HG02642 (cell line): ENCODE measurements at regions not wholly inside any gene's neighbourhood (a gene's known extent, or its start where the extent isn't known, plus 50 kb on each side); places are given as distances from the start of the nearest gene placed in this dataset.

Source experiments
- ATAC-seq: cut with Tn5 transposase; IDR thresholded peaks from one replicate; pipeline ENCODE4 v1.9.1; 2021; ENCODE audit warnings: mild to moderate bottlenecking; ENCODE audit not compliant: unreplicated experiment, poor library complexity

DNA sequence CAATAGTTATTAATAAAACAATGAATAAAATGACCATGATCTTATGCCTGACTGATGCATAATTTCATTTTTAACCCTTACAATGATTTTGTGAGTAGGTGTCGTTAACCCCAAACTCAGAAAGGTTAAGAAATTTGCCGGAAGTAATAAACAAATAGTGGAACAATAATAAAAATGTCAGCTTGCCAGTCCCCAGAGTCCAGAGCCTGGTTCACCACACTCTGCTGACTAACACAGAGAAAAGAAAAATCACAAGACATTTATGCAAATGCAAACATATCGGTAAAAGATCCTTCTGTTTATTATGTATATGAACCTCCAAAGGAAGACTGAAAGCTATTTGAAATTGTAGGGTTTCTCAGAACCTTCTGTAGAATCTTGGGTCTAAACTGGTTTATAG, 563.7 kb downstream of the EFNB2 start:
- no peak for ATAC-seq

DNA sequence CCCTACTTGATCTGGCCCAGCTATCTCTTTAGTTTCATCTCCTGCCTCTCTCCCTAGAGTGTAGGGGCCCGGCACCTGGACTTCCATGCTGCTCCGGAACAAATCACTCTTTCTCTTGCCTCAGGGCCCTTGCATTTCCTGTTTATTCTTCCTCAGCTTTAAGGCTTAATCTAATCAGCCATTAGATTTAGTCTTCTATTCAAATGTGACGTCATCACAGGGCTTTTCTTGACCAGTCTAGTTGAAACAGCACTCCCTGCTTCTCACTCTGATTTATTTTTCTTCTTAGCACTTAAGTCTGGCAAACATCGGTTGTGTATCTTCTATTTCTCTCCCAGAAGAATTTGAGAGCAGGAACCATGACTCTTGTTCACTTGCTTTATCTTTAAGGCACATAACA, 564.1 kb downstream of the EFNB2 start:
- ATAC-seq: no peak

DNA sequence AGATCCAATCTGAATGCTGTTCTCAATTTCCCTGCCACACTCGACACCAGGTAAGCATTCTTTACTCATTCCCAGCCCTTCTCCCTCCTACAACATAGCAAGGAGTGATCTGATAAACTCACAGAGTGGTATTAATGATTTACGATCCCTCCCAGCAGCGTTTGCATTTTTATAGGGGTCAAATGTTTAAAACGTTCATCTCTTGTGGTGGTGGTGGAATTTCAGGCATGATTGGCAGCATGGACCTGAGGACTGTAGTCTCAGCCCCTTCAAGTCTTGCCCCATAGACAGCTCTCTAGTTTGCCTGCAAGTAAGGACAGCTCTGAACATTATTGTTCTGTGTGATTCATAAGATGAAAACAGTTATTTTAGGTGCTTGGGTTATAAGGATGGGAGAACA, 565.7 kb downstream of the EFNB2 start:
- no peak for ATAC-seq

DNA sequence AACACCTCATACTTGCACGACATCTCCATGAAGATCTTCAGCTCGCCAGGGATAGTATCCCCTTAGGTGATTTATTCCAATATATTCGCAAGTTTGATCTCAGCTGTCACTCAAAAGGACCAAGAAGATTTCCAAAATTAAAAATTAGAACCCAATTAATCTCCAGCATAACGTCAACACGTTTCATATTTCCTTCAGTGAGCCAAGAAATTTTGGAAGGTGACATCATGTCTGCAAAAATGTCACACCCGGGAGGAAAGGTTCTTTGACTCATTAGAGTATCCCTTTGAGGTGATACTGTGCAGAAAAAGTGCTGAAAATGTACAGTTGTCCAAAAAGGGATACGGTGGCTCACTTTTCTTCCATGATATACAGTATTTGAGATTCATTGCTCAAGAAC, 569.6 kb downstream of the EFNB2 start:
- no peak for ATAC-seq

DNA sequence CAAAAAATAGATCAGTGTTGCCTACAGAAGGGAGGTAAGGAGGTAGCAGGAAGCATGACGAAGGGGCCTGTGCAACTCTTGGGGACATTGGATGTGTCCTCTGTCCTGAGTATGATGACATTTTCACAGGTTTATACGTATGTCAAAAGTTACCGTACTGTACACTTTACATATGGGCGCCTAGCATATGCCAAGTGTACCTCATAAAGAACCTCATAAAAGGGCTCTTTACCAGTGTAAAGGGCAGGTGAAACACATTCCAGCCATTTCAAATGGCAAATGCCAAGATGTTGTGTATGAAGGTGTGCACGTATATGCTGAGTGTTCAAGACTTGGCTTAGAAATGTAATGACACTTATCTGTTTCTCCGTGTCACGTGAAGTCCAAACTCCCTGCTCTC, 573.4 kb downstream of the EFNB2 start:
- no peak for ATAC-seq

DNA sequence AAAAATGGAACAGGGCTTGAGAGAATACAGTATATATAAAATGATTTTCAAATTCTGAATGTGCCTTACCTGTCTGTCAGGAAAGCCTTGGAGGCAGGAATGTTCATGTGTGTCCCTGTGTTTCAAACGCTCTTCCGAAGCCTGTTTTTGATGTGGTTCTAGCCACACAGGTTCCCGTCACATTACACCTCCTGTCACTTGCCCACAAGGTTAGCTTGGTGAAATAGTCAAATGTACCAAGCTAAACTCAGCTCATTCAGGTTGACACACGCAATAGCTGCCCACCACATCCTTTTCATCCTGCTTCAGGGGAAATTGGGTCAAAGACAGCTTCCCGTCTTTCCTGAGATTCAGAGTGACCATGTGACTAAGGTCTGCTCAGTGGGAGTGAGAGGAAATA, 574.0 kb downstream of the EFNB2 start:
- no peak for ATAC-seq

DNA sequence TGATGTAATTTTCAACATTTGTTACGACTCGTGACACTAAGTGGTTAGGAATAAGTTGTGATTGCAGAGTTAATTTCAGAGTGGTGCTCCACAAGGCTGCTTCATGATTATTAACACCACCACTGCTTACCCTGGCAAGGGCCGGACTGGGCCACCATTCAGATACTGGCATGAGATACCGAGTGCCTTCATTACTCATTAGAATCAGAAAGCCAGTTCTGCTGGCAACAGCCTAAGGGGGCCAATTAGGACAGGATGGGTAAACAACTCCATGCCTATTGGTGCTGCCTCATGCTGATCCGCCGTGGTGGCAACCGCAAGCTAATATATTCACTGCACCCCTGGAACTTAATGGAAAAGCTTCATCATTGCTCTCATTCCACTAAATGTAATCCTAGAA, 575.1 kb downstream of the EFNB2 start:
- no peak for ATAC-seq

DNA sequence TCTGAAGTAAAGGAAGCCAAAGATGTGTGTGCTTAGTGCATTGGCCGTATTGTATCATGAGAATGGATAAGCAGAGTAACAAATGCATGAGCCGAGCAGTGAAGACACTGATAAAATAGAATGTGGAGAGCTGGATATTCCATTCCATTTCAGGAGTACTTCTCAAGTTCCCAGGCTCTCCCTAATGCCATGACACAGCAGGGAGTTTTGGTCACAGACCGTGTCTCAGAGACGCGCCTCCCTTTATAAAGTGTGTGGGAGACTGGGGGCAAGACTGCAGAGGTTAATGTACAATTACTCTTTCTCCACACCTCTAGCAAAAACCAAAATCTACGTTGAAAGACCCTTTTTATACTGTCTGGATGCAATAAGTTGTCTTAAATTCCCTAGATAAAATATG, 575.6 kb downstream of the EFNB2 start:
- ATAC-seq: no peak

DNA sequence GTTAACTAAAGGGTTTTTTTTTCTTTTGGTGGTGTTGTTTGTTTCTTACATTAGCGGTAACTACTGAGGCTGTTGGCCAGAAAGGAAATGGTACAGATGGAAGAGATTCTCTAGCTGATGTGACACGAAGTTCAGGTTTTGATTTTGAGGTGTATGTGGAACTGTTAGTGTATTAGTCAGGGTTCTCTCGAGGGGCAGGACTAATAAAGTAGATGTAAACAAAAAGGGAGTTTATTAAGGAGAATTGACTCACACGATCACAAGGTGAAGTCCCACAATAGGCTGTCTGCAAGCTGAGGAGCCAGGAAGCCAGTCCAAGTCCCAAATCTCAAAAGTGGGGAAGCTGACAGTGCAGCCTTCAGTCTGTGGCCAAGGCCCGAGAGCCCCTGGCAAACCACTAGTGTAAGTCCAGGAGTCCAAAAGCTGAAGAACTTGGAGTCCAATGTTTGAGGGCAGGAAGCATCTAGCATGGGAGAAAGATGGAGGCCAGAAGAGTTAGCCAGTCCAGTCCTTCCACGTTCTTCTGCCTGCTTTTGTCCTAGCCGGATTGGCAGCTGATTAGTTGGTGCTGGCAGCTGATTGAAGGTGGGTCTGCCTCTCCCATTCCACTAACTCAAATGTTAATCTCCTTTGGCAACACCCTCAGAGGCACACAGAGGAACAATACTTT, 577.6 kb downstream of the EFNB2 start:
- ATAC-seq: no peak

DNA sequence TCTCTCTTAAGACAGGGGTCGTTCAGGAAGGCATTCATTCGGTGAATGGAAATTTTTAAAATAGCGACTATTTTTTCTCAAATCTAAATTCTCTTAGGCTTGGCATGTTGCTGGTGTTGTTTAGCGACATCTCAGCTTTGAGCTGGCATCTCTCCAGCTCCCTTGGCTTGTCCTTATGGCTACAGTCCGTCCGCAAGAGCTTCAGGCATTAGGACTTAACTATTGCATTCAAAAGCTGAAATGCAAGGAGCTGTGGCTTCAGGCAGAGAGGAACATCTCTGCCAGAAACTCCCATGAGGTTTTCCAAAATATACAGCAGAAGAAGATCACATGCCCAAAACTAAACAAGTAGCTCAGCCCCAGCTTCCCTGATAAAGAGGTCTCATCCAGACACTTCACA, 578.5 kb downstream of the EFNB2 start:
- ATAC-seq: no peak

DNA sequence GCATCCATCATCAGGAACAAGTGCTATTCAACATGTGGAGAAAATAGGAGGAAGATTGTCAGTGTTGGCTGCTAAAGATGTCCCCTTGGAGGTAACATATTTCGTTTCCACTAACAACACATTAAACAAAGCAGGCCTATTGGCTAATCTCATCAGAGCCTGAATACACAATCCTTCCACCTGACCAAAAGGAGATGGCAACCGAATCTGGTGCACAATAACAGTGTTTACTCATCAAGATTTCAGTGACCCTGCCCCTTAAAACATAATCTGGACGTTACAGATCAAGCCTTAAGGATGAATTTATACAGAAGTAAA, 582.5 kb downstream of the EFNB2 start:
- ATAC-seq: no peak

DNA sequence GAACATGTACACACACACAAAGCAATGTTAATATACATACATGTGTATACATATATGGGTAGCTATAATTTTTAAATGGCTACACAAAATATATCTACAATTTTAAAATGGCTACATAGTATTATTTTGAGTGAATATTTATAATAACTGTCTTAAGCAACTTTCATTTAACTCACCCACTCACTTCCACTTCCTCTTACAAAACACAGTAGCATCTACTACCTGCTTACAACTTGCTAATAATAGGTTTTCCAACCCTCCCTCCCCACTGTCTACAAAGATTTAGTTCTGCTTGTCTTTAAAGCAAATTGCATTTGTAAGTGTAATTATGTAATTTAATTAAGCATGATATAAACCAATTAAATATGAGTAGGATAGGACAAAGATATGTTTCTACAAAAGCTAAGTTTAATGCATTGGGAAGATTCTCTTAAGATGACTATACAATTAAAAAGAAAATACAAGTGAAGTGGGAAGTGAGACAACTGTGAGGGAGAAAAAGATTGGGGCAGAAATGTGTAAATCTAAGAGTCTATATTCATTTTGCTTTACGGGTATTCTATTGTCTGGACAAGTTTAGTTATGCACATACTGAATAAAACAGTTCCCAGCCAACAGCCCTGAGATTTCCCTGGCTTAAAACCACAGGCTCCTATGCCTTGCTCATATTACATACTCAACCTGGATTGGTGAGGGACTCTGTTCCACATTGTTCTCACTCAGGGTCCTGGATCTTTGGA, 583.1 kb downstream of the EFNB2 start:
- no peak for ATAC-seq

DNA sequence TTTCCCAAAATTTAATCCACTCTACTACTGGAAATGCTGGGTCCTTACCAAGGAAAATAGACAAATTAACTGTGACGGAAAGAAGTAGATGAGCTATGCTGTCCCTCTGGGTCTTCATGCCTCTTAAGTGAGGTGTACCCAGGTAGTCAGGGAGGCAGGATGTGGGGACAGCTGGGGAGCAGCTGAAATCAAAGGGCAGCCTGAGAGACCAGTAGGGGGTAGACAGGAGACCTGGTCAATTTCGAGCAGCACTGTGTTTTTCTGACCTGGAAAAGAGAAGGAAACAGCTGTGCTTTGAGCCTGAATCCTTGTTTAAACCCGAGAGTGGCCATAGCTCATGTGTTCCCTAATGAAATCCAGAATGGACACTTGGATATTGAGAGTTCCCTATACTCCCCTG, 587.3 kb downstream of the EFNB2 start:
- ATAC-seq: no peak

DNA sequence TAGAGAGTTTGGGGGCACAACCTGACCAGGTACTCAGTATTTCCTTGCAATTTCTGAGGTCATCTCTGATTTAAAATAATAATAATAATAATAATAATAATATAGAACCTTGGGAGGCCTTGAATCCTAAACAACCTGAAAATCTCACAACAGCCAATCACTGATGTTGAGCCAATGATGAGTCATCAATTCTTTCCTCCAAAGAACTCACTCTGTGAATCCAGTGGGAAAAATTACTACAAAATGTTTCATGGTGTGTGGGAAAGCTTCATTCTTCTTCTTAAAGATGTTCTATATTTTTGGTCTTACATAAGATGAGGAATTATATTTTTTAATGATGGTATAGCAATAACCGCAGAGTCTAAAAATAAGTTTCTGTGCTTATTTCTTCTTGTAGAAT, 594.6 kb downstream of the EFNB2 start:
- ATAC-seq: no peak

DNA sequence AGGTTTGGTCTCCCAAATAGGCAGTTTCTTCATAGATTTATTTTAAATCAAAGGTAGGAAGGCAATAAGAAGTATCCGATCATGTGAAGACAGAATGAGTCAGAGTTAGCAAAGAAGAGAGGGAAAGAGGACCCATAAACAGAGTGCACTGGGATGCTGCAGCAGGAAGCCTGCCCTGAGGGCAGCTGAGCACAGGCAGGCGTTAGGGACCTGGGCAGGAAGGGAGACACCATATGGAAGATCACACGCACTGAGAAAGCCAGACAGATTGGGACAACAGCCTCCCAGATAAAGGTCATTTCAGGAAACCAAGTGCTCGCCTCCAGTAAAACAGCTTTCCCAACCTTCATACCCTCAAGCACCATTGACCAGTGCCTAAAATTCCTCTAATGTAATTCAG, 598.0 kb downstream of the EFNB2 start:
- ATAC-seq: no peak

DNA sequence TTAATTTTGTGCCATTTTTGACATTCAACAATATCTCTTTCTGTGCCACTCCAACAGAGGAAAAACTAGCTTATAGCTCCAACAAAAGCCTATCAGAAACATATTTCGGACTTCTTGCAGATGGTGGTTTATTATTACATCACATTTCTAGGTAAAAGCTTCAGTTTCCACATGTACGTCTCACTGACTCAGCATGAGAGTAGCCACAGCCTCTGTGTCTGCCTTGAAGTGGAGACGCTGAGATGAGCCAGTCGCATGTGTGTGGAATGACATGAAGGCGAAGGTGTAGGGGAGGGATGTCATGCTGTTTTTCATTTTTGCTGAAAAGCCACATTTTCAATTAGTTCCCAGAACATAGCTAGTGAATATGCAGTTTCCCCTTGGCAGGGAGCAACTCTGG, 598.6 kb downstream of the EFNB2 start:
- ATAC-seq: no peak

DNA sequence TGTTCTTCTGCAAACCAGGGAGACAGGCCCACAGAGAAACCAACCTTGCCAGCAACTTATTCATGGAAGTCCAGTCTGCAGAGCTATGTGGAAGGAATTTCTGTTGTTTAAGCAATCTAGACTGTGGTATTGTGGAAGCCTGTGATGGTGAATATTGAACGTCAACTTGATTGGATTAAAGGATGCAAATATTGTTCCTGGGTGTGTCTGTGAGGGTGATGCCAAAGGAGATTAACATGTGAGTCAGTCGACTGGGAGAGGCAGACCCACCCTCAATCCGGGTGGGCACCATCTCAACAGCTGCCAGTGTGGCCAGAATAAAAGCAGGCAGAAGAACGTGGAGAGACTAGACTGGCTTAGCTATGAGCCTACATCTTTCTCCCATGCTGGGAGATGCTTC, 606.0 kb downstream of the EFNB2 start:
- ATAC-seq: no peak

DNA sequence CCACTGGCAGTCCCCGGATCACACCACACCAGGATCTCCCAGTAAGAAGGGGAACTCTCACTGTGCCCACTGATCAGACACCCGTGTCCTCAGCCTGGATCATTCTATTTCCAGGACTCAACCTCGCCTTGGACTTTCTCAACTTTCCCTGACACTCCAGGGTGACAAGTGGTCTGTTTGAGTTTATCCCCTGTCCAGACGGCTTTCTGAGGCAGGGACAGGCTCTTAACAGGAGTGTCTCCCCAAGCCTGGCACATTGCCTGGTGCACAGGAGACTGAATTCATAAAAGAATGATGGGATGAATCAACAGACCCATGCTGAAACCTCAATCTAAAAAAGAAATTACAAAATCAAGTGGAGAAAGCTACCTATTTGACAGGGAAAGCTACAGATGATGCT, 606.6 kb downstream of the EFNB2 start:
- ATAC-seq: no peak

DNA sequence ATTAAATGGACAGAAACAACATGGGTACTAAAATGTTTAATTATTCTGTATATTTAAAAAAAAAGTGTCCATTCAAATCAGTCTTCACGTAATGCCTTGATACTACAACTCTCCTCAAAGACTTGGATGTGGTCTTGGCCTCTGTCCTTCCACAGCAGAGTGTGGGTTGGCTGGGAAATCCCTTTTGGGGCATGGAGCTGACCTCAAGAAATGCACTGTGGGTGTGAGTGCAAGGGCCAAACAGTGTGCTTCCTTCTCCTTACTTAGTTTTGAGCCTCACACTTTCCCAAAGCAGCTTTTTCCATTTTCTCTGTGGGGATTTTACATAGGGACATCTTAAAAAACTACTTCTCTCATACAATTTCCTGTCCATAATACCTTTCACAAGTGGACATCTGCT, 607.4 kb downstream of the EFNB2 start:
- ATAC-seq: no peak

DNA sequence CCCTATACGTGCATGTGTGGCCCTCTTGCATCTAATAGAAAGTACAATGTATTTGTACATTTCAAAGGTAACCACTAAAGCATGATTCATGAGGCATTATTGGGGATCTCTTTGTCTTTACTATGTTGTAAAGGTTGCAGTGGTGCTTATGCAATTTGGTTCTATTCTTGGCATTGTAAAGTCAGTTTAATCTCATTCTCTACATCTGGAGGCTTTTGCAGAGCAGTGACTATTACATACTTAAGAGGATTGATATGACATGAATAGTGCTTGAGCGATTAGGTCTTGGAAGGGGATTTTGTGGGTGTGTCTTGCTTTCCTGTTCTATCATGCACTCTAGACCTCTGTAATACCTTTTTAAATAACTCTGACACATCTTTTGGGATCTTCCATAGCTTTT, 610.0 kb downstream of the EFNB2 start:
- ATAC-seq: no peak

DNA sequence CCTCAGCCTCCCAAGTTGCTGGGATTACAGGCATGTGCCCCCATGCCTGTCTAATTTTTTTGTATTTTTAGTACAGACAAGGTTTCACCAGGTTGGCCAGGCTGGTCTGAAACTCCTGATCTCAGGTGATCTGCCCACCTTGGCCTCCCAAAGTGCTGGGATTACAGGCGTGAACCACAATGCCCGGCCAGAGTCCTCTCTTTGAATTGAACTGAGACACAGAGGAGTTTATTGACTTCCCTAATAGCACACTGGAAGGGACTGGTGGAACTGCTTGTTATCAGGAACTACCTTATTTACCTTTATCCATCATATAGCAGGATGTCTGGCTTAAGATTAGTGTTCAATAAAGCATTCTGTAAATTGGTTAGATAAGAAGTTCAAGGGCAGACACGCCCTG, 613.8 kb downstream of the EFNB2 start:
- no peak for ATAC-seq

DNA sequence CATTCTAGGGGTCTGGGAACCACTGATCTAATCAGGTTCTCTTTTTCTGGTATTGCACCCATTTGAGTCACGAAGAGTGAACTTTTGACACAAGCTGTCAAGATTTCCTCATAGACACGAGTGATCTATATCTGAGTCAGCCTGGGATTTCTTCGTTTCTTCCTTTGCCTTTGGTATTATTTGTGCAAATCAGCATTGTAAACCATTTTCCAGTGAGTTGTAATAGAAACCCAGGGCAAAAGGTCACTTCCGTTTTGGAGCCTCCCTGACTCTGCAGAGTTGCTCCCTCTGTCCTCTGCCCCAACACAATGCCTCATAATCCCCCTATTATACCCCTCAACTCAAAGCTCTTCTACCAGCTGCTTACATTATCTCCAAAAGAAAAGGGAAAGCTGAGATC, 615.1 kb downstream of the EFNB2 start:
- no peak for ATAC-seq
